PC-9 (cell line): ENCODE measurements at regions not wholly inside any gene's neighbourhood (a gene's known extent, or its start where the extent isn't known, plus 50 kb on each side); places are given as distances from the start of the nearest gene placed in this dataset.

Experiments used
- BruUV-seq: library from RNA; stranded (reverse); fragments of 400-500 nt; replicated peaks from 2 replicates; lab custom pipeline; 2021; lab: Mats Ljungman, UMichigan
- CTCF ChIA-PET: fragments of 300-600 bp; sonication (Branson Sonifier 250); formaldehyde crosslinking; loops from one replicate; lab custom pipeline; 2022; ENCODE audit warnings: antibody characterized with exemption; lab: Charles Lee
- POLR2A ChIA-PET: fragments of 300-600 bp; sonication (Branson Sonifier 250); formaldehyde crosslinking; loops from one replicate; lab custom pipeline; 2022; ENCODE audit warnings: antibody characterized with exemption; ENCODE audit not compliant: unreplicated experiment; lab: Charles Lee
- DNase-seq, 2 experiments: peaks; one replicate each; pipeline versions ENCODE4 v3.0.0 to v3.0.0-alpha.2; 2015 to 2022; ENCODE audit warnings: mixed read lengths in 1 of 2
- H2AFZ ChIP-seq: fragments of 200-600 bp; sonication (generic); 2 replicates; pipeline ENCODE4 v1.8.1; 2017; ENCODE audit warnings: antibody characterized with exemption
- H3F3A ChIP-seq: fragments of 200-600 bp; sonication (generic); 2 replicates; pipeline ENCODE4 v1.8.1; 2017; ENCODE audit warnings: antibody characterized with exemption, mild to moderate bottlenecking, low read depth; ENCODE audit not compliant: insufficient read depth
- H3K27ac ChIP-seq: fragments of 200-600 bp; sonication (generic); 2 replicates; pipeline ENCODE4 v1.6.1; 2016; ENCODE audit warnings: mixed run types
- H3K27me3 ChIP-seq: fragments of 200-600 bp; sonication (generic); 2 replicates; pipeline ENCODE4 v1.6.1; 2016; ENCODE audit warnings: low read depth, mixed run types; ENCODE audit not compliant: insufficient read depth
- H3K36me3 ChIP-seq: fragments of 200-600 bp; sonication (generic); 2 replicates; pipeline ENCODE4 v1.6.1; 2016; ENCODE audit warnings: low read depth, mixed run types
- H3K4me1 ChIP-seq: fragments of 200-600 bp; sonication (generic); replicated peaks from 2 replicates; pipeline ENCODE4 v1.6.1; 2016; ENCODE audit warnings: mixed run types; ENCODE audit not compliant: insufficient read depth
- H3K4me2 ChIP-seq: fragments of 200-600 bp; sonication (generic); 2 replicates; pipeline ENCODE4 v1.6.1; 2017; ENCODE audit warnings: mixed run types
- H3K4me3 ChIP-seq: fragments of 200-600 bp; sonication (generic); 2 replicates; pipeline ENCODE4 v1.6.1; 2016; ENCODE audit warnings: mixed run types
- H3K79me2 ChIP-seq: fragments of 200-600 bp; sonication (generic); 2 replicates; pipeline ENCODE4 v1.6.1; 2017; ENCODE audit warnings: low read depth, mixed run types
- H3K9me2 ChIP-seq: fragments of 200-600 bp; sonication (generic); 2 replicates; pipeline ENCODE4 v1.8.1; 2017; ENCODE audit warnings: mild to moderate bottlenecking; ENCODE audit not compliant: insufficient read depth
- H3K9me3 ChIP-seq: fragments of 200-600 bp; sonication (generic); 2 replicates; pipeline ENCODE4 v1.8.1; 2016; ENCODE audit warnings: low read depth; ENCODE audit not compliant: insufficient read depth
- H4K20me1 ChIP-seq: fragments of 200-600 bp; sonication (generic); 2 replicates; pipeline ENCODE4 v1.8.1; 2017; ENCODE audit not compliant: insufficient read depth
- CTCF ChIP-seq: fragments of 200-600 bp; sonication (generic); conservative IDR thresholded peaks from 2 replicates; pipeline ENCODE4 v1.6.1; 2017; ENCODE audit warnings: mixed run types, antibody characterized with exemption, mild to moderate bottlenecking, moderate library complexity
- EZH2 ChIP-seq: fragments of 200-600 bp; sonication (generic); IDR thresholded peaks from 2 replicates; pipeline ENCODE4 v1.8.0; 2017; ENCODE audit warnings: antibody characterized with exemption, low read depth
- intact Hi-C: fragments of 100-400 bp; cut with micrococcal nuclease; formaldehyde crosslinking; loops from one replicate; pipeline ENCODE4 v1.10.0; 2022; ENCODE audit not compliant: unreplicated experiment

GRCh38 chr10:76778914-76779795 lies 858.5 kb downstream of the KCNMA1 start:
- TF ChIP-seq CTCF (no peak), EZH2 (no peak)
- no TSS peak for BruUV-seq
- Histone ChIP-seq H3F3A (no peaks in the 10 kb centered on the region), H3K9me2 (no peaks in the 10 kb centered on the region), H3K27me3 (no peaks in the 10 kb centered on the region), H3K27ac (no peak overlapping the region), H4K20me1 (no peaks in the 10 kb centered on the region), H3K79me2 (no peaks in the 10 kb centered on the region), H3K4me2 (no peak overlapping the region), H3K9me3 (no peaks in the 10 kb centered on the region), H3K4me1 (no peaks in the 10 kb centered on the region), H3K36me3 (no peaks in the 10 kb centered on the region), H2AFZ (no peak overlapping the region), H3K4me3 (no peak overlapping the region)
- ChIA-PET CTCF (no interaction called here), POLR2A (no interaction called here)
- intact Hi-C loops = no loop called here
- DNase-seq = no peak

- H2AFZ ChIP-seq = no peak overlapping the region
Observed at GRCh38 chr10:76774987-76775603, 862.5 kb downstream of the KCNMA1 start.

GRCh38 chr10:76769582-76769981 lies 868.0 kb downstream of the KCNMA1 start:
- H3K79me2 ChIP-seq = no peaks in the 10 kb centered on the region
- DNase-seq = no peak
- H3K9me2 ChIP-seq = no peaks in the 10 kb centered on the region; the same call in 1 of the 2 replicates
- H3K4me3 ChIP-seq = no peak overlapping the region
- no peaks in the 10 kb centered on the region for H3K9me3 ChIP-seq
- ChIA-PET CTCF (no interaction called here), POLR2A (no interaction called here)
- intact Hi-C loops = no loop called here
- H2AFZ ChIP-seq = no peak overlapping the region
- TF ChIP-seq CTCF = no peak
- H3K36me3 ChIP-seq = no peaks in the 10 kb centered on the region
- H3F3A ChIP-seq = no peaks in the 10 kb centered on the region
- no TSS peak for BruUV-seq
- H3K27ac ChIP-seq = no peak overlapping the region
- H3K4me2 ChIP-seq = no peak overlapping the region
- H3K4me1 ChIP-seq = no peaks in the 10 kb centered on the region
- H4K20me1 ChIP-seq = no peaks in the 10 kb centered on the region
- peaks cover 20% of the 10 kb centered on the region for H3K27me3 ChIP-seq

More at GRCh38 chr10:76774987-76775603, 862.5 kb downstream of the KCNMA1 start:
- Histone ChIP-seq H3K79me2 (no peaks in the 10 kb centered on the region), H3K9me3 (no peaks in the 10 kb centered on the region), H3K27ac (no peak overlapping the region), H3K27me3 (no peaks in the 10 kb centered on the region), H3K4me2 (no peak overlapping the region), H3F3A (no peaks in the 10 kb centered on the region), H3K4me1 (no peaks in the 10 kb centered on the region), H4K20me1 (no peaks in the 10 kb centered on the region), H3K36me3 (no peaks in the 10 kb centered on the region), H3K9me2 (no peaks in the 10 kb centered on the region; the same call in 1 of the 2 replicates), H3K4me3 (no peak overlapping the region)
- DNase-seq = no peak
- CTCF ChIA-PET = no interaction called here
- no TSS peak for BruUV-seq
- TF ChIP-seq EZH2 (no peak), CTCF (no peak)
- POLR2A ChIA-PET = no interaction called here
- intact Hi-C loops = no loop called here
